A673 (cell line): ENCODE measurements at regions not wholly inside any gene's neighbourhood (a gene's known extent, or its start where the extent isn't known, plus 50 kb on each side); places are given as distances from the start of the nearest gene placed in this dataset.

Experiments
- CTCF ChIP-seq: fragments of 300-800, 200-600 bp; sonication (generic); conservative IDR thresholded peaks from 2 replicates; pipeline ENCODE4 v1.5.1; 2017; ENCODE audit warnings: low read depth, mild to moderate bottlenecking, antibody characterized with exemption, low read length, moderate library complexity, mixed read lengths
- EZH2 ChIP-seq: fragments of 200-600 bp; sonication (generic); IDR thresholded peaks from 2 replicates; pipeline ENCODE4 v1.6.1; 2017; ENCODE audit warnings: borderline replicate concordance, low read depth, mild to moderate bottlenecking, mixed read lengths, antibody characterized with exemption, low read length; ENCODE audit not compliant: poor library complexity, severe bottlenecking

GRCh38 chr11:115637599-115638241, 133.5 kb upstream of the CADM1 start:
- TF ChIP-seq CTCF (no peak), EZH2 (no peak)
